ENCODE measurements at regions not wholly inside any gene's neighbourhood (a gene's known extent, or its start where the extent isn't known, plus 50 kb on each side); places are given as distances from the start of the nearest gene placed in this dataset.

DNA sequence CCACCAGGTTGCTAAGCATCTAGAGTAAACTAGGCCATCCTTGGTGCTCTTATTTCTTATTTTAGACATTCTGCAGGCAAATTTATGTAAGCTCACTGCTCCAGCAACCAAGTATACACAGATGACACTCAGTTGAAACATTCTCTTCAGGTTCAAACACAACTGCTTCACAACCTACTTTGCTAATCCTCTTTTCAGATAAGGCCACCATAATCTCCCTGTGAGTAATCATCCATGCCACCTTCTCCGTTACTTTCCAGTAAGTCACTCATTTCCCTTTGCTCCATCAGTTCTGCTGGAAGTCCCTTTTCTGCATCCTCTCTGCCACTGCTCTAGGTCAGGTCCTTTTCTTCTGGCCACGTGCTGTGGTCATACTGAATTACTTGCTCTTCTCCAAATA lies 120.2 kb upstream of the WDFY3 start:
- H3K27ac ChIP-seq, result no peak overlapping the region
- WGBS, 5 donors, result 64 to 82% (median 74%) methylated on average over 2 of the region's 2 CpGs
- H3K4me1 ChIP-seq, result no peaks in the 10 kb centered on the region
- no peak for DNase-seq
- TF ChIP-seq, protein P1, sequence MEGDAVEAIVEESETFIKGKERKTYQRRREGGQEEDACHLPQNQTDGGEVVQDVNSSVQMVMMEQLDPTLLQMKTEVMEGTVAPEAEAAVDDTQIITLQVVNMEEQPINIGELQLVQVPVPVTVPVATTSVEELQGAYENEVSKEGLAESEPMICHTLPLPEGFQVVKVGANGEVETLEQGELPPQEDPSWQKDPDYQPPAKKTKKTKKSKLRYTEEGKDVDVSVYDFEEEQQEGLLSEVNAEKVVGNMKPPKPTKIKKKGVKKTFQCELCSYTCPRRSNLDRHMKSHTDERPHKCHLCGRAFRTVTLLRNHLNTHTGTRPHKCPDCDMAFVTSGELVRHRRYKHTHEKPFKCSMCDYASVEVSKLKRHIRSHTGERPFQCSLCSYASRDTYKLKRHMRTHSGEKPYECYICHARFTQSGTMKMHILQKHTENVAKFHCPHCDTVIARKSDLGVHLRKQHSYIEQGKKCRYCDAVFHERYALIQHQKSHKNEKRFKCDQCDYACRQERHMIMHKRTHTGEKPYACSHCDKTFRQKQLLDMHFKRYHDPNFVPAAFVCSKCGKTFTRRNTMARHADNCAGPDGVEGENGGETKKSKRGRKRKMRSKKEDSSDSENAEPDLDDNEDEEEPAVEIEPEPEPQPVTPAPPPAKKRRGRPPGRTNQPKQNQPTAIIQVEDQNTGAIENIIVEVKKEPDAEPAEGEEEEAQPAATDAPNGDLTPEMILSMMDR (IDR thresholded peaks at IDR 0.05), result no peak
- no peak for TF ChIP-seq POLR2AphosphoS5 (IDR thresholded peaks at IDR 0.05)
- TF ChIP-seq POLR2A (IDR thresholded peaks at IDR 0.05), result no peak
- TF ChIP-seq EP300 (IDR thresholded peaks at IDR 0.05), result no peak
- intact Hi-C loops (cut with DNase I; ENCODE audit: low total_unique reads), result no loop called here
- H3K4me3 ChIP-seq, result no peak overlapping the region
- no peaks in the 10 kb centered on the region for H3K36me3 ChIP-seq
- H3K27me3 ChIP-seq, result no peaks in the 10 kb centered on the region
- H3K9me3 ChIP-seq, result no peaks in the 10 kb centered on the region

DNA sequence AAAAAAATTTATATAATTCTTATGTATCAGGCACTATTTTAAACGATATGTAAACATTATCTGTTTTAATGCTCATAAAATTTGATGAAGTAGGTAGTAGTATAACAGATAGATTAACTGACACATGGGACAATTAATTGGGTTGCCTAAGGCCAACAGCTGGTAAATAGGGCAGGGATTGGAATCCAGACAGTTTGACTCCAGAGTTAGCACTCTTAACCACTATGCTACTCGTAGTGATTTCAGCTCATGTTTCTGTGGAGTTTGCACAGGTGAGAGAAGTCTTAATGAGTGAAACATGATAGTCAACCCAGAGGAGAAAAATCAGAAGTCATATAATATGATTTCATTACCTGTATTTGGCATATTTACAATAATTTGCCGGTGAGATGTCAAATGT lies 126.0 kb upstream of the WDFY3 start:
- no peak for DNase-seq
- Histone ChIP-seq H3K27ac (no peak overlapping the region), H3K4me3 (no peak overlapping the region), H3K27me3 (no peaks in the 10 kb centered on the region), H3K9me3 (peaks cover 0 to 6% (median 2%) of the 10 kb centered on the region in 4 donors), H3K36me3 (no peaks in the 10 kb centered on the region), H3K4me1 (no peaks in the 10 kb centered on the region)
- TF ChIP-seq, protein P1 (IDR thresholded peaks at IDR 0.05), result no peak
- TF ChIP-seq POLR2AphosphoS5 (IDR thresholded peaks at IDR 0.05) (no peak), POLR2A (IDR thresholded peaks at IDR 0.05) (no peak), EP300 (IDR thresholded peaks at IDR 0.05) (no peak)
- WGBS, 5 donors, result 50 to 75% (median 63%) methylated on average over 3 of the region's 3 CpGs
- intact Hi-C loops (cut with DNase I; ENCODE audit: low total_unique reads), result no loop called here

DNA sequence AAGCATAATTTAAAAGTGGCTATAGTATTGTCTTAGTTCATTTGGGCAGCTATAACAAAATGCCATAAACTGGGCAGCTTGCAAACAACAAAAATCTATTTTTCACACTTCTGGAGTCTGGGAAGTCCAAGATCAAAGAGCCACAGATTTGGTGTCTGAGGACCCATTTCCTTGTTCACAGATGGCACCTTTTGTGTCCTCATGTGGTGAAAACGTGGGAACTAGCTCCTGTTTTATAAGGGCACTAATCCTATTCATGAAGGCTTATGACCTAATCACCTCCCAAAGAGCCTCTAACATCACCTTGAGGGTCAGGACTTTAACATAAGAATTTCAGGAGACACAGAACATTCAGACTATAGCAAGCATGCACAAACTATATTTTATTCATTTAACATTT lies 126.5 kb upstream of the WDFY3 start:
- TF ChIP-seq, protein P1 (IDR thresholded peaks at IDR 0.05), result no peak
- TF ChIP-seq POLR2AphosphoS5 (IDR thresholded peaks at IDR 0.05) (no peak), EP300 (IDR thresholded peaks at IDR 0.05) (no peak), POLR2A (IDR thresholded peaks at IDR 0.05) (no peak)
- Histone ChIP-seq H3K4me1 (no peaks in the 10 kb centered on the region), H3K27ac (no peak overlapping the region), H3K9me3 (peaks cover 0 to 10% (median 2%) of the 10 kb centered on the region in 4 donors), H3K27me3 (no peaks in the 10 kb centered on the region), H3K4me3 (no peak overlapping the region), H3K36me3 (no peaks in the 10 kb centered on the region)
- WGBS, 5 donors, result 8 to 25% (median 18%) methylated on average over 1 of the region's 1 CpG
- intact Hi-C loops (cut with DNase I; ENCODE audit: low total_unique reads), result no loop called here
- no peak for DNase-seq

DNA sequence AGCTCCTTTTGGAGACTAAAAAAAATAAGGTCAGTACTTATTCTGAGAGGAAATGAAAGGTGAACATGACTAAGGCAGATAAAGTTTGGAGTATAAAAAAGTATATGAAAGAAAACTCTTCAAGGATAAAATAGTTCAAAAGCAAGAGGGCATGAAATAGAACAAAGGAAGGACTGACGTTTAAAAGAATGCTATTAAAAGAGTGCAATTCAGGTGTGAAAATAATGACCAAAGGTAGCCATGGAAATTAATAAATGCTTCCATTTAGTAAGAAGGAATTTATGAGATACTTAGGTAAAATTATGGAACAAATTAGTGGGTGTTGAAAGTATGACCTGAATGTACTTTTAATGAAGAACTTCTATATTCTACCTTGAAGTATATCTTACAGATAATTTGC lies 128.2 kb upstream of the WDFY3 start:
- DNase-seq, result no peak
- no peak overlapping the region for H3K4me3 ChIP-seq
- 69 to 78% (median 71%) methylated on average over 1 of the region's 1 CpG for WGBS, 5 donors
- no peaks in the 10 kb centered on the region for H3K27me3 ChIP-seq
- intact Hi-C loops (cut with DNase I; ENCODE audit: low total_unique reads), result no loop called here
- H3K27ac ChIP-seq, result no peak overlapping the region
- TF ChIP-seq EP300 (IDR thresholded peaks at IDR 0.05), result no peak
- no peak for TF ChIP-seq POLR2AphosphoS5 (IDR thresholded peaks at IDR 0.05)
- TF ChIP-seq, protein P1 (IDR thresholded peaks at IDR 0.05), result no peak
- no peak for TF ChIP-seq POLR2A (IDR thresholded peaks at IDR 0.05)
- H3K9me3 ChIP-seq, result peaks cover 0 to 10% (median 2%) of the 10 kb centered on the region in 4 donors
- no peaks in the 10 kb centered on the region for H3K36me3 ChIP-seq
- H3K4me1 ChIP-seq, result no peaks in the 10 kb centered on the region

All from stomach (tissue), 8 donors.